KBM-7 (cell line): ENCODE measurements at regions not wholly inside any gene's neighbourhood (a gene's known extent, or its start where the extent isn't known, plus 50 kb on each side); places are given as distances from the start of the nearest gene placed in this dataset.

Experiments
- DNase-seq: peaks from one replicate; pipeline ENCODE4 v3.0.0-alpha.2; 2015
- in situ Hi-C: fragments of 300-500 bp; cut with MboI; formaldehyde crosslinking; loops from 2 replicates; pipeline ENCODE4 v1.14.3; 2020; ENCODE audit warnings: low sequenced_read_pairs, low pct_unique_long_range_greater_than_20kb, mixed read lengths

DNA sequence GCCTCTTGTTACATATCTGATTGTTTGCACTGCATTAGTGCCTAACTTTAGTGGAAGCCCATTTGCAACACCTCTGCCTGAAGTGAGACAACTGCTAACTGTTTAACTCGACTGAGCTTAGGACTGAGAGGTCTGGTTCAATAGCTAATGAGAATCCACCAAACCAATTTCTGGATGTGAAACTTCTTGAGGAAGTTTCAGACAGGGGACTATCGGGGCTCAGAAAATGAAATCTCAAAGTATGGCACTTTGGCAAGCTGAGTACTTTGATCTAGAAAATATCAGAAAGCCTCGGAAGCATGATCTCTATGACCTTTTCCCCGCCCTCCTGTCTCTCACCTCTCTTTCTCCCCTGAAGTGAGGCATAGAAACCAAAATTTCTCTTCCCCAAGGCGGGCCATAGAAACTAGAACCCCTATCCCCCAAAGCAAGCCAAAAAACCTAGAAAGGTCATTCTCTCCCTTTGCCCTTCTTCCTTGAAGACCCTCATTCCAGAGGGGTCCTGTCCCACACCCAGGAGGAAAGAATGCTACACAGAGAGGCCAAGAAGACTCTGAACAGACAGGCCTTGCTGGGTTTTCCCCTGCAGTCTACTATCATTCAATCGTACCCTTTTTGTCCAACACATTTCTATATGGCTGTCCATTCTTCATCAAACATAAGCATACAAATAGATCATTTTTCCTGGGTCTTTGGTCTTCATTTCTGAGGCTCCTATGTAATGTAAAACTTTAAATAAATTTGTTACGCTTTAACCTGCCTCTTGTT lies 69.6 kb upstream of the CREB1 start:
- no peak for DNase-seq
- in situ Hi-C loops = loop anchor here (25.0 kb wide), 3 partner anchors 473 to 798 kb away; no protein-coding TSS in a partner anchor

DNA sequence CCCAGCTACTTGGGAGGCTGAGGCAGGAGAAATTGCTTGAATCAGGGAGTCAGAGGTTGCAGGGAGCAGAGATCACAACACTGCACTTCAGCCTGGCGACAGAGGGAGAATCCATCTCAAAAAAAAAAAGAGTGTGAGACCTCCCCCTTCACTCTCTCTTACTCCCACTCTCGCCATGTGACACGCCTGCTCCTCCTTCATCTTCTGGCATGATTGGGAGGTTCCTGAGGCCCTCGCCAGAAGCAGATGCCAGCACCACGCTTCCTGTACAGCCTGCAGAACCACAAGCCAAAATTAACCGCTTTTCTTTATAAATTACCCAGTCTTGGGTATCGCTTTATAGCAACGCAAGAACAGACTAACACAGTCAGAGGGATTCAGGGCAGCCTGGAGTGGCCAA lies 66.3 kb upstream of the CREB1 start:
- in situ Hi-C loops = loop anchor here (25.0 kb wide), 3 partner anchors 476 to 801 kb away; no protein-coding TSS in a partner anchor
- no peak for DNase-seq

DNA sequence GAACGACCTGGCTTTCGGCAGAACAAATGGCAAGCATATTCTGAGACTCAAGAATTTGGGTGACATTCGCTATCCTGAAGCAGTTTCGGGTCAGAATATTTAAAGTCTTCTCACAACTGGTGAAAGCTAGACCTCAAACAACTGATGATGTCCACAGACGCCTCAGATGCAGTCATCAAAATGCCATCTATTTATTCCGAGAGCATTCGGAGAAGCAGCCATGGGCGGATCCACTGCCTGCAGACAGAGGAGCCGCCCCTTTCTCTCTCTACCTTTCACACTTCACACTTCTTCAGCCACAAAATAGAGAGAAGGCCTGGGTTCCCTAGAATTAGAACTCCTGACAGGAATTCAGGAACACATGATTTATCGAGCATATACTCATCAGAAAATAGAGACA lies 65.8 kb upstream of the CREB1 start:
- in situ Hi-C loops = loop anchor here (25.0 kb wide), 3 partner anchors 477 to 802 kb away; no protein-coding TSS in a partner anchor
- no peak for DNase-seq

DNA sequence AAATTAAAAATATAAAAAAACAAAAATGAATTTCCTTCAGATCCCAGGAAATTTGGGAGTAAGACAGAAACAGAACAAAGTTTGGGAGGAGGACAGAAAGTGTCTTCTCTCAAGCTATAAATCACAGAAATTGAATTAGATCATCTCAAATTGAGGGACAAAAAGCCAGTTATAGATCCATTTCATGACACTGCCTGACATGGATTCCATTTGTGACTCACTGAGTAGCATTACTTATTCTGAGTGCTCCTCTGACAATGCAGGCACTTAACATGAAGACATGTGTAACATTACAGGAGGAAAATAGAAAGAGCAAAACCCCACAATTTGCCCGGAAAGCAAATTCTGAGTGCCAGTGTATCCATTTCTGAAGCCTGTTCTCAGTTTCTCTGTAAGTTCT lies 63.9 kb upstream of the CREB1 start:
- no peak for DNase-seq
- in situ Hi-C loops = loop anchor here (25.0 kb wide), 3 partner anchors 479 to 804 kb away; no protein-coding TSS in a partner anchor

DNA sequence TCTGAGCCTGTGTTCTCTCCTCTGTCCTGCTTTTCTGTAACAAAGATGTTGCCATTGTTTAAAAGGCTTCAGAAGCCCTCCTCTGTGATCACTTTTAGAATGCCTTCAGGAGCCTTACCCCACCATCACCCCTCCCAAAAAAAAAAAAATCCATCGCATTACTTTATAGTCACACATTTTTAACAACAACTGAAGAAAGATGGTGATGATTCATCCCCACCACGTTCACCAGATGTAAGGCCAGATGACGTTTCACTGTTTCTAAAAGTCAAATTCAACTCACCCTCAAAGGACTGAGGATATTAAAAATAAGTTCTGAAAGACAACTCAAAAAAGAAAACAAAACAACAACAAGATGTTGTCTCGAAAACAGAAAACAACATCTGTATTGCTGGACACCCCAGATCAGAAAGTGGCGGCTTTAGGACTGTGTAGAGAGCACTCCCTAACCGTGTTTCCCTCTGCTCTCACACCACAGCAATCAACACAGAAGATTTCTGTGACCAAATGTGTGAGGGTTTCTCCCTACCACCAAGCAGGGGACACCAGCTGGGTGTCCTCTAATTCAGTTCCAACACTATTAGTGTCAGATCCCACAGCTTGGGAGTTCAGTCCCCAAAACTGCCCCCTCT lies 61.9 kb upstream of the CREB1 start:
- in situ Hi-C loops = loop anchor here (25.0 kb wide), 3 partner anchors 481 to 806 kb away; no protein-coding TSS in a partner anchor
- DNase-seq = no peak

DNA sequence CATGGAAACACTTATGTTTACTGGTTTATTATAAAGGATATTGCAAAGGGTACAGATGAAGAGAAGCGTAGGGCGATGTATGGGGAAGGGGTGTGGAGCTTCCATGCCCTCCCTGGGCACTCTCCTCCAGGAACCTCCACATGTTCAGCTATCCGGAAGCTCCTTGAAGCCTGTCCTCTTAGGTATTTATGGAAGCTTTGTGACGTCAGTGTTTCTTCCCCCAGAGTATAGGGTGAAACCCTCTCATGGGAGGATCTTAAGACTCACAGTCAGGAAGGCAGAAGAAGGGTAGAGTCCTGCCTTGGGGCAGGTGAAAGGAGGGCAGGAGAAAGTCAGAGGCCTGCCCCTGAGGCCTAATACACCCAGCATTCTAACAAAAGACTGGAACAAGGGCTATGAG lies 61.3 kb upstream of the CREB1 start:
- in situ Hi-C loops = loop anchor here (25.0 kb wide), 3 partner anchors 481 to 806 kb away; no protein-coding TSS in a partner anchor
- no peak for DNase-seq

DNA sequence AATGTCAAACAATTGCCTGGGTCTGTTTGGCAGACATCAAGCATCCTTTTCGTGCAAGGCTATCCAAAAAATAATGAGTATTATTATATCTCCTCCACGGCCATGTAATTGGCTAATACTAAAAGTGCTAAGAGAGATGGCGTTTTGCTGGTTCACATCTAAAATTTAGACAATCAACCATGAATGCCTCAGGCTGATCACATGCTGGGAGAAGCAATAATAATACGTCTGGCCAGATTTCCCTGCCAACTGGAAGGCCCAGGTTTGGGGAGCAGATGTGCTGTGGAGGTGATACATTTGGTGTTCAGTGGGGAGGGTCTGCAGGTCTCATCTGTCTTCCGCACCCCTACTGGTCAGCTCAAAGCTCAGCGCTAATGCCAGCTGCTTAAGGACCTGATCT lies 60.3 kb upstream of the CREB1 start:
- in situ Hi-C loops = loop anchor here (25.0 kb wide), 3 partner anchors 482 to 807 kb away; no protein-coding TSS in a partner anchor
- no peak for DNase-seq

DNA sequence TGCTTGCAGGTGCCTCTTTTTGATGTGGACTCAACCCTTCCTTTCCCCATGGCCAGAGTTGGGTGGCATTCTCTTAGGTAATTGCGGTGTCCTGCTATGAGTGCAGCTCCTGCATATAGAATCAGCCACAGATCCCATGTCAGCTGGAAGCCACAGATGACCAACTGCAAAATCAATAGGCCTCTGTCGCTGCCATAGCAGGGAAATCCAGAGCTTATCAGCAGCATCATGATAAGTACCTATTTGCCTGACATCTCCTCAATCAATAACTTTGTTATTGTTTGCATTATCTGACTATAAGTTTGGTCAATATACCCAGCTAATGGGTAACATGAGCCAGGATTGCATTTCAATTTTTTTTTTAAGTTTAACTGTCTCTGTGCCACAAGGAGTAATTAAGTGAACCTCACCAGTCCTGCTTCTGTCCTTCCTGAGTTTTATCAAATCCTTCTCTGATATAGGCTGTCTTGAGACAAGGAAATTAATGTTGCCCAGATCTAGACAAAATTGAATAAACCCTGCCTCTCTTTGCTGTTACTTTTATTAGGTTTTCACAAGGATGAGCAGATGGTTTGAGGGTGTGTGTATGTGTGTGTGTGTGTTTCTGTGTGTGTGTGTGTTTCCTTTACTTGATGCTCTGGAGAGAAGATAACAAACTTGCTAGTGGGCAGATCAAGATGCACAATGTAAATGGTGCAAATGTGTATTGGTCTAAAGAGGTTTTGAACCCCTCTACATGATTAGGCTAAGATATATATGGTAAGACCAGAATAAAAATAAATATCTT lies 59.6 kb upstream of the CREB1 start:
- no peak for DNase-seq
- in situ Hi-C loops = loop anchor here (25.0 kb wide), 3 partner anchors 483 to 808 kb away; no protein-coding TSS in a partner anchor

DNA sequence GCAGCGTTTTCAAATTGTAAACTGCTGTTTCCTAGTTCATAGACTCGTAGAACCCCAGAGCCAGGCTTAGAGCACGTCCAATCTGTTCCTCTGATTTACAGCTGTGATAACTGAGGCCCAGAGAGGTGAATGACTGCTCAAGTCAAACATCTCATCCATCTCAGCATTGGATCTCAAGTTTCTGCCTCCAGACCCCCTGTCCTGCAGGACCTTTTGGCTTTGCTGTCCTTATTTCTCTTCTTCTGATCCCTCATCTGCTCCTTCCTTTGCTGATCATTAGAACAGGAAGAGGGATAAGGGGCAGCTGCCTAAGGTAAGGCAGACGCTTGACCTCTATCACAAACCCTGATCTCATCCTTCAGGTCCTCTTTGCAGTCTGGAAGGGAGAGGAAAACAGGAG lies 58.5 kb upstream of the CREB1 start:
- in situ Hi-C loops = loop anchor here (25.0 kb wide), 3 partner anchors 484 to 809 kb away; no protein-coding TSS in a partner anchor
- DNase-seq = no peak

DNA sequence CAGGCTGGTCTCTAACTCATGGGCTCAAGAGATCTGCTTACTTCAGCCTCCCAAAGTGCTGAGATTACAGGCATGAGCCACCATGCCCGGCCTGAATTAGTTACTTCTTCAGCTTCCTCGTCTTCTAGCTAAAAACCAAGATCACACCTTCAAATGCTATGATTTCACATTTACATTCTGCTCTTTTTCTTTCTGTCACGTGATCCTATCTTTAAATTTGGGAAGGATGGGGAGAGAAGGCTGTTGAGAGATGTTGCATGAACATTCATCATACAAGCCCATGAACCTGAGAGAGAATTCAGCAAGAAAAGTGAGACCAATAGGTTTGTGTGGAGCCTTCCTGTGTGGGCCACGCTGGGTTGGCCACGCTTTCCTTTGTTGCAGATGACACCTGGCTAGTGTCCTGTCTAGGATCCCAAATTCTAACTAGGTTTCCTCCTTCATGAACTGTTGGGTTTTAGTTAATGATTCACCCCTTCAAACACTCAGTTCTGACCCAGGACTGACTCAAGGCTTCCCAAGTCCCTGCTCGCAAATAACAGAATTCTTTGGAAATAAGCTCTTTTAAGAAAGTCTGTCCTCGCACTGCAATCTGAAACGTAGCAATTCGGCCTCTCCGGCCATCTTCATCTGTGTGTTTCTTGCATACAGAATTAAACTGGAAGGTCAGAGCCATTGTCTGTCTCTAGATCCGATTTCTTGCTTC lies 57.3 kb upstream of the CREB1 start:
- in situ Hi-C loops = loop anchor here (25.0 kb wide), 3 partner anchors 485 to 810 kb away; no protein-coding TSS in a partner anchor
- DNase-seq = no peak

DNA sequence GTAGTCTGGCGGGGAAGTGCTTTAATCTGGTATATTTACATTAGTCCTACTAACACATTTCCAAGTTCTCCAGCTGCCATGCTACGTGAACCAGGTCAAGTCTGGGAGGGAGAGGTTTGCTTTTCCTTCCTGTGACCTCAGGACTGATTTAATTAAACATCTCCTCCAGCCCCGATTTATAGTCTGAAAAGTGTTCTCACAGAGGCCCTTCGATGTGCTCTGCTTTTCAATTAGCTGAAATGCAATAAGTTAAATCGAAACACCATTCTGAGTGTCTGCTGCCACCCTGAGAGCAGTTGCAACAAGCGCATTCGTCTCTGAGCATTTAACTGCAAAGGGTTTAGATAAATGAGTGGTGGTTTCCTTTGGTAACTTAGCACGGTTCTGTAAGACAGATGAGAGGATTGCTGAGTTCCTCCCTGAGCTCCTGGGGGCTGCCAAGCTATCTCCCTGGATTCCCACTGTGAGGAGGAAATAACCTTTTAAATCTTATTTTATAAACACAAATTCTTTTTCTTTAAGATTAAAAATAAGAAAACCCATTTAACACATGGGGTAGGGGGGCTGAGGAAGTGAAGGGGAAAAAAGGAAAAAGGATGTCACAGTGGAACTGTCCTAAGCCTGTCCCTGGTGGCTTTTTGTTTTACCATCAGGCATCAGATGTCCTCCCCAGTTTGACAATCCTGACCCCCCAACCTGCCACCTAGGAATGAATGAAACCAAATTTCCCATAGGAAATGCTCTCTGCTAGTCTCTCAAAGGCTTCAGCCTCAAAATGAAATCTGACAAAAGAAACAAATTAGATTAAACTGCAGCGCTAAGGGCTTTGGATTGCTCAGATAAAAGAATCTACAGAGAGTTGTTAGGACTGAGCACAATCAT lies 56.5 kb upstream of the CREB1 start:
- DNase-seq = peak; percentile 41
- in situ Hi-C loops = loop anchor here (25.0 kb wide), 3 partner anchors 486 to 811 kb away; no protein-coding TSS in a partner anchor

DNA sequence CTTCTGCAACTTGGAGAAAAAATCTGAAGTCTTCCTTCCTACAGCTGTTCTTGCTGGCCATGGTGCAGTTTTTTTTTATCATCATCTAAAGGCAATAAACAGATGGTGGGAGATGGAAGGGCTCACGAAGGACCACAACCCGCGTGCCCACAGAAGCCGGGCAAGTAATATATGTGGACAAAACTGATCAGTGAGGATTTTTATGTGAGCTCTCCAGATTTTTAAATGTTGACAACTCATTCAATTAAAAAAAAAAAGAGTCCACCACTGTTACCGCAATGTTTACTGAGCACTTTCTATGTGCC lies 55.9 kb upstream of the CREB1 start:
- DNase-seq = no peak
- in situ Hi-C loops = loop anchor here (25.0 kb wide), 3 partner anchors 487 to 812 kb away; no protein-coding TSS in a partner anchor

DNA sequence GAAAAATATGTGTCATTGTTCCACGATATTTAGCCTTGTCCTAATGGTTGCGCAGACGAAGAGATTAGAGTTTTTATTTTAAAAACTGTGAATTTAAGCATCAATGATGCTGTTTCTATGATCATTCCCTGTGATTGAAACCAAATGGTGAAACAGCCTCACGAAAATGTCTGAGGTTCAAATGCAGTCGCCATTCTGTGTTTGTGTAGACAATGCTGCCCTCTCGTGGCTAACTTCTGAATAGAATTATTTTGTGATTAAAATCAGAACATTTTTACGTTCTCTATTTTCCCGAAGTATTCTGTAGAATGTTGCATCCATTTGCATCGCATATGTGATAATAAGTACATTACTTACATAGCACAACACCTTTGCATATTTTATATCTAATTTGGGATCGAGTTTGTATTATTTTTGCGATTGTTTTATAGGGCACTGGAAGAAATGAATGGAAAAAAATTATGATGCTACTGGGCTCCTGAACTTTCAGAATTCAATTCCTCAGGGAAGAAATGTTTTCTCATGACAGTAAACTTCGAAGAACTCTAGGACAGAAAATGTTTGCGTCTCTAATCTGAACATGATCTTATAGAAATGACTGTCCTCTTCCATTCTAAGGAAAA lies 54.8 kb upstream of the CREB1 start:
- DNase-seq = peak; percentile 71
- in situ Hi-C loops = loop anchor here (25.0 kb wide), 3 partner anchors 488 to 813 kb away; no protein-coding TSS in a partner anchor

DNA sequence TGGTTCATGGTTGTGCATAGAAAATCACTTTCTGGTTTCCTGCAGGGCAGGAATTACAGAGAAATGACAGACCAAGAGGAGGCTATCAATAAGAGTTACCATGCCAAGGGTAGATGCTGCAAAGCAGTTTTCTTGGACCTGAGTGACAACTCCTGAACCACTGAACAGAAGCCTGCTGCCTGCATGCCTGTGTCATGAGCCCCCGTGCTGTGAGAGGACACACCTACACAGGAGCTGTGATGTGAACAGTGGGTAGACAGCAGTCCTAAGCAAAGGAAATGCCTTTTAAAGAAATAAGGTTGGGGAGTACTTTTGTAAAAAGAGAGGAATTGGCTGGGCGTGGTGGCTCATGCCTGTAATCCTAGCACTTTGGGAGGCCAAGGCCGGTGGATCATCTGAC lies 54.2 kb upstream of the CREB1 start:
- DNase-seq = no peak
- in situ Hi-C loops = no loop called here

DNA sequence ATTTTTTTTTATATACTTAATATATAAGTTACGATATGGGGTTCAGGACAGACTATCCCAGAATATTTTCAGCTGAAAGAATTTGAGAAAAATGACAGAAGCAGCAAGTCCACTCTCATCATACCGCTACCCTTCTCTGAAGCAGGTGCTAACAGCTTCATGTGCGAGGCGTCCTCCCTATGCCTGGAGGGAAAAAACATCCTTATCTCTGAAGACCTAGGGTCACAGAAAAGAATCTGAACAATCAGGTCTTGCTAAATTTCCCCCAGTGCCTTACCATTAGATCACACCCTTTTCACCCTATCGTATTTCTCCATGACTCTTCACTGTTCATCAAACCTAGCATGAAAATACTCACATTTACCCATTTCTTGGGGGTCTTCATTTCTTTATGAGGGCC lies 51.9 kb upstream of the CREB1 start:
- in situ Hi-C loops = no loop called here
- DNase-seq = no peak

DNA sequence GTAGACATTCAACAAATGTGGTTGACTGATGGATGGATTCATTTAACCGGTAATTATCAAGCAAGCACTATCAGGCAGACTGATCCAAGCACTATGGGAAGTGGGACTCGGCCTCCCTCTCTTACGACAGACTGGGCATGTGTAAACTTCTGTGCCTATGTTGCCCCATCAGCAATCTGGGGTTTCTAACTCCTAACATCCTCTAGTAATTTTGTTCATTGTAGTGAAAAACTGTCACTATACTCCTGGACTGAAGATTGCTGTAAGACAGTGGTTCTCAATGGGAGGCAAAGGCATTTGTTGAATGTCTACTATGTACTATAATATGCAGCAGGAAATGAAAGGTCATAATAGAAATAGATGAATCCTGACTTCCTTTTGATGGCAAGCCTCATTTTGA lies 51.2 kb upstream of the CREB1 start:
- in situ Hi-C loops = no loop called here
- no peak for DNase-seq

DNA sequence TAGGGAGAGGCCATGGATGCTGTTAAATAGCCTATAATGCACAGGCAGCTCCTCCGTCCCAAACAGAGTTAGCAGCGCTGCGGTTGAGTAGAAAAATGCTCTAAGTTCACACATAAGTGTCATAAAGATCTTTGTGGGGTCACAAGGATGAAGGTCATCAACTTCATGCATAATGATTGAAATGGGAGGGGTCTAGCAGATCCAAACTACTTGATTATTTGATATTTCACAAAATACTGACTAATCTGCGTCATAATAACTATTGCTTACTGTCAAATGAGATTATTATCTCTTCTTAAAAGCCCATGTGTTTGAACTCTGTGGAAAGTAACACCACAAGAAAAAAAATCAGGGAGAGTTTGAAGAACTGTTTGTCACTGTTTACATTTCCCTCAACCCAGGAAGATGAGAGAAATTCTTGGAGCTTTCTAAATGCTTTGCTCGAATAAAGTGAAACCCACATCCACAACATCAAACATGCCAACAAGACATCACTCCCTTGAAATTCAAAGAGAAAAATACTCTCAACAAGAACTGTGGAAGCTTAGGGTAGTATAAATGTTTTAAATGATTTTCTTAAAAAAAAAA lies 50.5 kb upstream of the CREB1 start:
- in situ Hi-C loops = no loop called here
- DNase-seq = no peak
